ENCODE measurements at regions not wholly inside any gene's neighbourhood (a gene's known extent, or its start where the extent isn't known, plus 50 kb on each side); places are given as distances from the start of the nearest gene placed in this dataset.

- no peak for DNase-seq
Observed at GRCh38 chr3:170643831-170644230, 58.0 kb upstream of the SLC7A14 start.

- no peak for DNase-seq
Observed at GRCh38 chr3:170642882-170643601, 57.2 kb upstream of the SLC7A14 start.

- DNase-seq, result no peak
Observed at GRCh38 chr3:170641510-170642236, 55.8 kb upstream of the SLC7A14 start.

DNA sequence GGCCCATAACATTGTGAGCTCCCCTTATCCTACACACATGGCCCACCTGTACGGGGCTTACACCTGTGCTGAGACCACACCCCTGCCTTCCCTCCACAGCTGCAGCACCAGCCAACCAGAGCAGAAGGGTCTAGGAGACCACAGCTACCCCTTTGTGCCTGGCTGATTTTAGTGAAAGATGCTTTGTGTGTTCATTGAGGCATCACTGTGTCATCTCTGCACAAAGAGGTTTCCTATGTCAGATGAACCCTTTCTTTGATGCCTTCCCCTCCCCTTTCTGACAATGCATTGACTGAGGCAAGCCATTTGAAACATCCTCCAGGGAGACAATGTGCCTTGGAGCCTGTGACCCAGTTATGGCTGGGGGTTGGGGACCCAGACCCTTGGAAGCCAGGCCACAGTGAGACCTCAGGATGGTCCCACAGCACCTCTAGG lies 54.9 kb upstream of the SLC7A14 start:
- no peak for DNase-seq

- no peak for DNase-seq
Observed at GRCh38 chr3:170638988-170639387, 53.1 kb upstream of the SLC7A14 start.

- no peak for DNase-seq
Observed at GRCh38 chr3:170637306-170637705, 51.4 kb upstream of the SLC7A14 start.

DNA sequence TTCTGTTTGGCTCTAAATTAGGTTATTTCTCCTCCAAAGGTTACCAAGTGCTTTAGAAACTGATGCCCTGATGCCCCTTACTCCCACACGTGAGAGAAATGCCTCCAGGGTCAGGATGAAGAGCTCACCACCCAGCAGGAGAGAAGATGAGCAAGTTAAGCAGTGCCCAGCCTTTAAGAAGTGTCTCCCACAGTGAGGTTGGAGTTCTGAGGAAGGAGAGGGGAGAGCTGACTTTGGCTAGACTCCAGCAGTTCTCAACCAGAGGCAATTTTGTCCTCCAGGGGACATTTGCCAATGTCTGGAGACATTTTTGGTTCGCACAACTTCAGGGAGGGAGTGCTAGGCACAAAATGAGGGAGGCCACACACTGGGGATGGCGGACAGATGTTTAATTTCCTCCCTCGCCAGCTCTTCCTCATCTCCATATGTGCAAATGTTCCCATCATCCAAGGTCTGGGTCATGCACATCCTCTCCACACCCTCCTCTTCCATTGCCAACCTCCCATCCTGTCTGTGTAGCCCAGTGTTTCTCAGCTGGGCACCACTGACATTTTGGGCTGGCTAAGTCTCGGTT lies 50.6 kb upstream of the SLC7A14 start:
- no peak for DNase-seq
